22Rv1 (cell line): ENCODE measurements at regions not wholly inside any gene's neighbourhood (a gene's known extent, or its start where the extent isn't known, plus 50 kb on each side); places are given as distances from the start of the nearest gene placed in this dataset.

Experiments
- CTCF ChIP-seq: fragments of 450-650 bp; IDR thresholded peaks from 2 replicates; pipeline ENCODE4 v1.5.1; 2017; ENCODE audit warnings: mild to moderate bottlenecking
- ZFX ChIP-seq: fragments of 450-650 bp; IDR thresholded peaks from 2 replicates; pipeline ENCODE4 v1.6.1; 2017; ENCODE audit warnings: antibody characterized with exemption, borderline replicate concordance

- no peak for TF ChIP-seq CTCF
- no peak for TF ChIP-seq ZFX
Observed at GRCh38 chr12:91918431-91918830, 227.2 kb downstream of the BTG1 start.
